HCT116 (cell line): ENCODE measurements at regions not wholly inside any gene's neighbourhood (a gene's known extent, or its start where the extent isn't known, plus 50 kb on each side); places are given as distances from the start of the nearest gene placed in this dataset.

Experiments used
- ATAC-seq: fragments of 200-7000 bp; cut with Tn5 transposase; 2 replicates; pipeline ENCODE4 v1.9.1; 2020; ENCODE audit warnings: mild to moderate bottlenecking, moderate library complexity
- BruUV-seq: library from RNA; stranded (reverse); fragments of 400-500 nt; replicated peaks from 2 replicates; lab custom pipeline; 2021; lab: Mats Ljungman, UMichigan
- CTCF ChIA-PET: fragments of 300-600 bp; sonication (Branson Sonifier 250); formaldehyde crosslinking; loops from one replicate; lab custom pipeline; 2021; ENCODE audit warnings: antibody characterized with exemption; lab: Charles Lee
- POLR2A ChIA-PET: fragments of 300-600, 350-600 bp; sonication (Branson Sonifier 250); formaldehyde crosslinking; loops from one replicate; lab custom pipeline; 2021; ENCODE audit warnings: antibody characterized with exemption; lab: Charles Lee
- RAD21 ChIA-PET, 2 experiments: fragments of 300-600 bp; sonication (Branson Sonifier 250); formaldehyde crosslinking; loops; one replicate each; lab custom pipeline; 2023; ENCODE audit warnings: low total read pairs in 2 of 2; ENCODE audit not compliant: uncharacterized antibody in 2 of 2, unreplicated experiment in 2 of 2, low non-redundant PET in 1 of 2; lab: Charles Lee
- DNase-seq: peaks from one replicate; pipeline ENCODE4 v3.0.0-alpha.2; 2010; ENCODE audit warnings: low read depth, low spot score
- H2AFZ ChIP-seq: fragments of 200-600 bp; shearing (Covaris generic), sonication (generic); 2 replicates; pipeline ENCODE4 v1.6.1; 2017; ENCODE audit warnings: low read depth, mixed run types, mixed read lengths, antibody characterized with exemption, low read length; ENCODE audit not compliant: poor library complexity, severe bottlenecking
- H3K27ac ChIP-seq: 2 replicates; pipeline ENCODE4 v1.5.1; 2012; ENCODE audit warnings: low read depth, low read length
- H3K27me3 ChIP-seq: fragments of 200-600 bp; sonication (generic); 2 replicates; pipeline ENCODE4 v1.6.1; 2016; ENCODE audit warnings: mixed run types, low read length, mixed read lengths; ENCODE audit not compliant: insufficient read depth
- H3K36me3 ChIP-seq, 2 experiments: fragments of 200-500 bp in 1 of 2; fragments of 200-600 bp in 1 of 2; sonication (Bioruptor generic) in 1 of 2; sonication (generic) in 1 of 2; 2 replicates each; pipeline versions ENCODE4 v1.5.1 to v1.6.1; 2014 to 2016; ENCODE audit warnings: low read length in 2 of 2, inconsistent platforms in 1 of 2, mixed read lengths in 1 of 2, mixed run types in 1 of 2; ENCODE audit not compliant: insufficient read depth in 2 of 2, control insufficient read depth in 1 of 2
- H3K4me1 ChIP-seq, 2 experiments: fragments of 200-600 bp in 1 of 2; sonication (generic) in 1 of 2; 2 replicates each; pipeline versions ENCODE4 v1.5.1 to v1.6.1; 2012 to 2017; ENCODE audit warnings: low read length in 2 of 2, inconsistent platforms in 1 of 2, mild to moderate bottlenecking in 1 of 2, mixed read lengths in 1 of 2, mixed run types in 1 of 2, moderate library complexity in 1 of 2; ENCODE audit not compliant: insufficient read depth in 2 of 2, control insufficient read depth in 1 of 2
- H3K4me2 ChIP-seq: fragments of 200-600 bp; sonication (generic); 2 replicates; pipeline ENCODE4 v1.6.1; 2017; ENCODE audit warnings: mixed run types, low read length, mixed read lengths
- H3K4me3 ChIP-seq, 2 experiments: fragments of 200-600 bp in 1 of 2; sonication (generic) in 1 of 2; replicated peaks in 1 of 2; 2 replicates each; pipeline ENCODE4 v1.5.1; 2011 to 2016; ENCODE audit warnings: low read length in 2 of 2, control low read depth in 1 of 2, low read depth in 1 of 2, mild to moderate bottlenecking in 1 of 2, mixed read lengths in 1 of 2, mixed run types in 1 of 2
- H3K79me2 ChIP-seq: fragments of 200-600 bp; sonication (generic); 2 replicates; pipeline ENCODE4 v1.6.1; 2017; ENCODE audit warnings: mild to moderate bottlenecking, mixed run types, low read length, moderate library complexity, mixed read lengths; ENCODE audit not compliant: insufficient read depth
- H3K9ac ChIP-seq: fragments of 200-600 bp; sonication (generic); 2 replicates; pipeline ENCODE4 v1.6.1; 2016; ENCODE audit warnings: low read length, mixed read lengths
- H3K9me2 ChIP-seq: fragments of 200-600 bp; sonication (generic), shearing (Covaris generic); 2 replicates; pipeline ENCODE4 v1.6.1; 2017; ENCODE audit warnings: mixed run types, mild to moderate bottlenecking, moderate library complexity; ENCODE audit not compliant: insufficient read depth
- H3K9me3 ChIP-seq, 2 experiments: fragments of 200-500 bp in 1 of 2; fragments of 200-600 bp in 1 of 2; sonication (Bioruptor generic) in 1 of 2; sonication (generic) in 1 of 2; 2 replicates each; pipeline ENCODE4 v1.6.1; 2014 to 2017; ENCODE audit warnings: low read length in 2 of 2, mixed read lengths in 2 of 2, inconsistent platforms in 1 of 2, low read depth in 1 of 2, mild to moderate bottlenecking in 1 of 2, mixed run types in 1 of 2, moderate library complexity in 1 of 2; ENCODE audit not compliant: control insufficient read depth in 1 of 2, insufficient read depth in 1 of 2
- H4K20me1 ChIP-seq: fragments of 200-600 bp; sonication (generic), shearing (Covaris generic); 2 replicates; pipeline ENCODE4 v1.6.1; 2017; ENCODE audit warnings: mixed run types, mild to moderate bottlenecking, moderate library complexity; ENCODE audit not compliant: insufficient read depth
- ATF3 ChIP-seq: IDR thresholded peaks from 2 replicates; pipeline ENCODE4 v1.6.1; 2012
- CBX3 ChIP-seq: IDR thresholded peaks from 2 replicates; pipeline ENCODE4 v1.6.1; 2012; ENCODE audit warnings: low read depth
- CEBPB ChIP-seq: IDR thresholded peaks from 2 replicates; pipeline ENCODE4 v1.6.1; 2012; ENCODE audit warnings: low read depth
- CTCF ChIP-seq, 3 experiments: fragments of 200-600 bp in 1 of 3; sonication (generic) in 1 of 3; IDR thresholded peaks in 2 of 3; conservative IDR thresholded peaks in 1 of 3; 2 replicates each; pipeline ENCODE4 v1.5.1; 2012 to 2017; ENCODE audit warnings: low read depth in 2 of 3, low read length in 2 of 3, antibody characterized with exemption in 1 of 3, borderline replicate concordance in 1 of 3, control low read depth in 1 of 3, mild to moderate bottlenecking in 1 of 3, mixed read lengths in 1 of 3, mixed run types in 1 of 3, moderate library complexity in 1 of 3; ENCODE audit not compliant: insufficient read depth in 1 of 3
- EGR1 ChIP-seq: IDR thresholded peaks from 2 replicates; pipeline ENCODE4 v1.6.1; 2012; ENCODE audit warnings: low read depth
- ELF1 ChIP-seq: IDR thresholded peaks from 2 replicates; pipeline ENCODE4 v1.6.1; 2012; ENCODE audit warnings: low read depth, borderline replicate concordance
- EZH2 ChIP-seq: fragments of 200-600 bp; sonication (generic); IDR thresholded peaks from 2 replicates; pipeline ENCODE4 v1.6.1; 2017; ENCODE audit warnings: antibody characterized with exemption, mixed run types
- EZH2phosphoT487 ChIP-seq: fragments of 200-600 bp; IDR thresholded peaks from 2 replicates; pipeline ENCODE4 v1.6.1; 2018; ENCODE audit warnings: antibody characterized with exemption, borderline replicate concordance
- FOSL1 ChIP-seq: IDR thresholded peaks from 2 replicates; pipeline ENCODE4 v1.6.1; 2012; ENCODE audit warnings: low read depth
- POLR2A ChIP-seq: IDR thresholded peaks from 2 replicates; pipeline ENCODE4 v1.7.0; 2011; ENCODE audit warnings: borderline replicate concordance; ENCODE audit not compliant: insufficient read depth, insufficient read length; ENCODE audit errors: extremely low read depth
- POLR2AphosphoS5 ChIP-seq: IDR thresholded peaks from 2 replicates; pipeline ENCODE4 v1.6.1; 2011; ENCODE audit warnings: mild to moderate bottlenecking, low read depth, low read length, moderate library complexity
- RAD21 ChIP-seq: IDR thresholded peaks from 2 replicates; pipeline ENCODE4 v1.6.1; 2012; ENCODE audit warnings: low read depth, mild to moderate bottlenecking
- SP1 ChIP-seq: IDR thresholded peaks from 2 replicates; pipeline ENCODE4 v1.6.1; 2012; ENCODE audit warnings: low read depth
- YY1 ChIP-seq: IDR thresholded peaks from 2 replicates; pipeline ENCODE4 v1.6.1; 2011; ENCODE audit warnings: low read length, low read depth, moderate library complexity, mild to moderate bottlenecking; ENCODE audit not compliant: insufficient replicate concordance; ENCODE audit errors: extremely low read depth
- ZBTB33 ChIP-seq: IDR thresholded peaks from 2 replicates; pipeline ENCODE4 v1.6.1; 2011; ENCODE audit warnings: mild to moderate bottlenecking, low read length, moderate library complexity; ENCODE audit not compliant: insufficient replicate concordance; ENCODE audit errors: extremely low read depth
- ZNF274 ChIP-seq: fragments of 200-500 bp; sonication (Bioruptor generic); IDR thresholded peaks from 2 replicates; pipeline ENCODE4 v1.6.1; 2014; ENCODE audit warnings: mild to moderate bottlenecking, low read depth, low read length, inconsistent platforms
- intact Hi-C: fragments of 100-400 bp; cut with micrococcal nuclease; formaldehyde crosslinking; loops from 2 replicates; pipeline ENCODE4 v1.10.0; 2022

GRCh38 chr22:27585141-27585540 is 216.4 kb downstream of the MN1 start:
- TF ChIP-seq POLR2AphosphoS5 (no peak), RAD21 (no peak)
- H4K20me1 ChIP-seq, result no peaks in the 10 kb centered on the region
- no peaks in the 10 kb centered on the region for H3K79me2 ChIP-seq
- ChIA-PET RAD21 (no interaction called here), CTCF (no interaction called here), POLR2A (no interaction called here)
- H3K9ac ChIP-seq, result no peak overlapping the region
- no TSS peak for BruUV-seq
- no peak overlapping the region for H3K4me2 ChIP-seq
- no peaks in the 10 kb centered on the region for H3K36me3 ChIP-seq
- ATAC-seq, result no peak
- no peaks in the 10 kb centered on the region for H3K9me3 ChIP-seq
- H3K27ac ChIP-seq, result no peak overlapping the region
- H3K4me1 ChIP-seq, result no peaks in the 10 kb centered on the region; a peak in 1 of 4 replicates
- no peaks in the 10 kb centered on the region; the same call in 1 of the 2 replicates for H3K27me3 ChIP-seq
- DNase-seq, result no peak
- no peak overlapping the region for H2AFZ ChIP-seq
- no peak overlapping the region for H3K4me3 ChIP-seq
- intact Hi-C loops, result no loop called here
- H3K9me2 ChIP-seq, result no peaks in the 10 kb centered on the region

GRCh38 chr22:27588268-27588667 is 213.3 kb downstream of the MN1 start:
- Histone ChIP-seq H3K4me2 (no peak overlapping the region), H3K79me2 (no peaks in the 10 kb centered on the region), H3K27me3 (no peaks in the 10 kb centered on the region; the same call in 1 of the 2 replicates), H3K9ac (no peak overlapping the region), H3K9me2 (no peaks in the 10 kb centered on the region), H3K4me3 (no peak overlapping the region), H3K27ac (no peak overlapping the region), H2AFZ (no peak overlapping the region), H3K4me1 (no peaks in the 10 kb centered on the region), H3K36me3 (no peaks in the 10 kb centered on the region), H3K9me3 (no peaks in the 10 kb centered on the region), H4K20me1 (no peaks in the 10 kb centered on the region)
- DNase-seq (no peak), ATAC-seq (no peak)
- no TSS peak for BruUV-seq
- intact Hi-C loops, result no loop called here
- ChIA-PET POLR2A (no interaction called here), CTCF (no interaction called here), RAD21 (no interaction called here)
- TF ChIP-seq SP1 (no peak), YY1 (no peak), POLR2AphosphoS5 (no peak), RAD21 (no peak), ZNF274 (no peak), FOSL1 (no peak), POLR2A (no peak), EZH2phosphoT487 (no peak), EGR1 (no peak), ELF1 (no peak), ATF3 (no peak), CTCF (IDR thresholded peaks at IDR 0.05 in 2 of 3, conservative IDR thresholded peaks at IDR 0.05 in 1 of 3; ENCODE audit: borderline replicate concordance in 1 of 3, insufficient read depth in 1 of 3, low read depth in 2 of 3, low read length in 2 of 3) (no peak), CBX3 (no peak), ZBTB33 (no peak), CEBPB (no peak), EZH2 (no peak)
